ENCODE measurements at regions not wholly inside any gene's neighbourhood (a gene's known extent, or its start where the extent isn't known, plus 50 kb on each side); places are given as distances from the start of the nearest gene placed in this dataset.
"Not testable (repeated sequence)": the region's sequence is repeated elsewhere in the genome, so short reads cannot be mapped to it uniquely, and the experiment has no call there.

DNA sequence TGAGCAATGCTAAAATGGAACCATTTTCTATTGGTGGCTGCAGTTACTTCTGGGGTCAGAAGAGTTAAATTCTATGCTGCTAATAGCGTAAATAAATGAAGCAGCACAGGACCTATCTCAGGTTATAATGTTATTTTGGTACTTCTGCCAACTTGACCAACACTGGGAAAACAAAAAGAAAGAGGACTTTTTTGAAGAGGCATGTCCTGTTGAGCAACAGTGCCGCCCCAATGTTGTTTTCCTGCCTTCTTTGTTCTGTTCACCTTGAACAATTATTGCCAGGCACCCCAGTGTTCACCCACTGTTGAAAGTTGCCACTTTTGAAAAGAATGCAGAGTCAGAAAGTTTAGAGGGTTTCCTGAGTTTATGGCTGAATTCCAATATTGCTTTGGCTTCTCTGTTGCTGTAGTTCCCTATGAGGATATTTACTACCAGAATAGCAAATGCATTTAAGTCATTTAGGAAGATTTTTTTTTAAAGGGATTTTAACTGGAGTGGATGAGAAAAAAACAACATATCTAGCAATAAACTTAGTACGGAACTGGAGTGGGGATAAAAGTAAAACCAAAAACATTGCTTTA is 679.0 kb upstream of the DPPA4 start:
- no peak for DNase-seq

DNA sequence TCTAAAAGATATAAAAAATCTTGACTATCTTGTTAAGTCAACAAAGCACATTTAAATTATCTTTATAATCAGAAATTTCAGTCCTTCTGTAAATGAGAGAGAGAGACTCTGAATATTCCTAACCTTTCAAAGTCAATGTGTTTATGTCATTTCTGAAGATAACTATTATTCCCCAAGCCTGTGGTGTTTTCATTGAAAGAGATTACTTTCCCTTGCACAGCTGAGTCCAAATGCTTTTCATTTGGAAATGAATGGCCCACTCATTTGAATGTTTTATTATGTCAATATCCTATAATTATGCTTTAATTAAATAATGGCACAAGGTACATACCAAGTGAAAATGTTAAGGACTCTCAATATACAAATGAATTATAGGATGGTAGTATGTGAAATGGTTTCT is 680.0 kb upstream of the DPPA4 start:
- DNase-seq = no peak

DNA sequence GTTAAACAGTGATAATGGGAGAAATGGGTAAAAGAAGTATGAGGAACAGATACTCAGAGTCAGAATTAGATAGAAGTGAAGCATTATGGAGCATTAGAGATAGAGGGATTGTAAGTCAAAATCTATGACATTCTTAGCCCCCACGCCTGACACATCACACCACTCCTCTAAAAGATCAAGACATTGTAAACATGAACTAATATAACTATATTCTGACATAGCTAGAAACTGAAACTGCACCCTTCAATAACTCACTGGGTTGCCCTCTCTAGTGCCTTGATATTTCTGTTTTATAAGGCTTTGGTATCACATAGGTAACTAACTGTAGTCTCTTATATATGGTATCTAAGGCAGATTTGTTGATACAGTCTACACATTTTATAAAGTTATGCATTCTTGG is 684.3 kb upstream of the DPPA4 start:
- no peak for DNase-seq

DNA sequence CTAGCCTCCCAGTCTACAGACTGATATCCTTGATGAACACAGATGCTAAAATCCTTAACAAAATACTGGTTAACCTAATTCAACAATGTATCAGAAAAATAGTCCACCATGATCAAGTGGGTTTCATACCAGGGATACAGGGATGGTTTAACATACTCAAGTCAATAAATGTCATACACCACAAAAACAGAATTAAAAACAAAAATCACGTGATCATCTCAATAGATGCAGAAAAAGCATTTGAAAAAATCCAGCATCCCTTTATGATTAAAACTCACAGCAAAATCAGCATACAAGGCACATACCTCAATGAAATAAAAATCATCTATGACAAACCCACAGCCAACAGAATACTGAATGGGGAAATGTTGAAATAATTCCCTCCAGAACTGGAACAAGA is 685.7 kb upstream of the DPPA4 start:
- not testable (repeated sequence) for DNase-seq

DNA sequence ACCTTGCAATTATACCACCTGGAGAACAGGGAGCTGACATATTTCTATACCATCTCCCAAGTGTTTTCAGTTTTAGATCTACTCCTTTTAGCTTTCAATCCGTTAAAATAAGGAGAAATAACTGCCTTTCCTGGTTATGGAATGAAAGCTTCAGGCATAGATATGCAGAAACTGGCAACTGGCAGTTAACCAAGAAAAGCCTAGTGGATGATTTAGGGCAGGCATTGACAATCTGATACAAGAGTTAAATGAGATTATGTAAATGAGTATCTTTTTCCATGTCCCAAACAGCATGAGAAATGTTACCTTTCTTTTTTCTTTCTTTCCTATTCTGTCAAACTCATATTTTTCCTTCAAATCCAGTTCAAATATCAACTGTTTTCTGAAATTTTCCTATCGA is 689.1 kb upstream of the DPPA4 start:
- no peak for DNase-seq

DNA sequence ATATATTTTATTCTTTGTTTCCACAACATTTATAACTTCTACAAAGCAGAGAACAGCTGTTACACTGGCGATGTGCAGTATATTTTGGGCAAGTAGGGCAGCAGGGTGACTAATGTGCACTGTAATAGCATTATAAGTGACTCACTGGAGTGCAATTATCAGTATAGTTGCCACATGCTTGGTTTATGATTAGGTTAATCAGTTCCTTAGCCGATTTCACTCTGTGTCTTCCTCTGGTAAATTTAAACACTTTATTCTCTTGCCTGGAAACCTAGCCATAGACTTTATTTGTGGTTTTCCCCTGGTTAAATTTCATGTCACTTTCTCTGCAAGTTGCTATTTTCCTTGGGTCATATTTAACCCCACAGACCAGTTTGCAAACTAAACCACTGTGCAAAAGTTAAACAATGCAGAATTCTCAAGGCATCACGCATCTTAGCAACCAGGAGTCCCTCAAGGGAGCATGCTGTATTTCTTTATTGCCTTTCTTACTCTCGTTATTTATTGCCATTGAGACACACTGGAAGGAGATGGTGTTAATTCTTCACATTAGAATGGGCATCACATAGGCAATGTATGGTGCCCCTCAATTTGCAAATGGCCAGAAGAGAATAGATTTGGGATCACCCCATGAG is 690.2 kb upstream of the DPPA4 start:
- no peak for DNase-seq

DNA sequence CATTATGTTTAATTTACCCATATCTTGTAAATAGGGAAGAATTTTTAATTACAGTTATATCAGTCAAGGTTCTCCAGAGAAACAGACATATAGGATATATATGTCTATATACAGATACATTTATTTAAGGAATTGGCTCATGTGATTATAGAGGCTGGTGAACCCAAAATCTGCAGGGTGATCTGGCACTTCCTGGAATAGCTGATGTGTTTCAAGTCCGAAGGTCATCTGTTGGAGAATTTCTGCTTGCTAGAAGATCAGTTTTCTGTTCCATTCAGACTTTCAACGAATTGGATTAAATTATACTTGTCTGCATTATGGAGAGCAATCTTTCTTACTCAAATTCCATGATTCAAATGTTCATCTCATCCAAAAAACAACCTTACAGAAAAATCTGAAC is 694.6 kb upstream of the DPPA4 start:
- no peak for DNase-seq

DNA sequence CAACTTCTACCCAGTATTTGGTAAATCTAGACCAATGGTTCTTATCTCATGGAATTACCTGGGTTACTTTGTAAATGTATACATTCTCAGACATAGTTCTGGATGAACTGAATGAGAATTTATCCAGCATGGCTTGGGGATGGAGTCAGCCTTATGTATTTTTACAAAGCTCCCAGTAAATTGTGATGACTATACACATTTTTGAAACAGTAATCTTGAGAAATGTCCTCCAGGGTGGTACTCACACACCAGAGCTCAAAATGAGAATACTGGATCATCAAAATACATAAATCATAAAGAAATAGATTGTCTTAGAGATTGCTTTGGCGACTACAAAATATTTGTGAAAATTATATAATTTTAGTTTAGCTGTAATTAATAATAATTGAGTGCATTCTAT is 722.1 kb upstream of the DPPA4 start:
- DNase-seq = no peak

DNA sequence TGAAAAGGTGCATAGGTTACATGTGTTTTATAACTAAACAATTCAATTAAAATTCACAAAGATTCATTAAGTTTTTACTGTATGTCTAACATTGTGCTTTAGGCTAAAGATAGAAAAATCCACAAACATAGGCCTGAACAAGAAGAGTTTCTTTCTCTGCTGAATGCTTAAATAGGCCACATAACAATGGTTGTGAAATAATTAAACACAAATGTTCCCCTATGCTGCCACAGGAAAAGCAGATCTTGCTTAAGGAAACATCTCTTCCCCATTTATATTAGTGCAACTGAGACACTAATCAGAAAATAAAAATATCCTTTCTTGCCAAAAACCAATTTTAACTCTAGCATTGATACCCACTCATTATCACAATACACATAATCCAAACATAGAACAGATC is 725.4 kb upstream of the DPPA4 start:
- DNase-seq = no peak

DNA sequence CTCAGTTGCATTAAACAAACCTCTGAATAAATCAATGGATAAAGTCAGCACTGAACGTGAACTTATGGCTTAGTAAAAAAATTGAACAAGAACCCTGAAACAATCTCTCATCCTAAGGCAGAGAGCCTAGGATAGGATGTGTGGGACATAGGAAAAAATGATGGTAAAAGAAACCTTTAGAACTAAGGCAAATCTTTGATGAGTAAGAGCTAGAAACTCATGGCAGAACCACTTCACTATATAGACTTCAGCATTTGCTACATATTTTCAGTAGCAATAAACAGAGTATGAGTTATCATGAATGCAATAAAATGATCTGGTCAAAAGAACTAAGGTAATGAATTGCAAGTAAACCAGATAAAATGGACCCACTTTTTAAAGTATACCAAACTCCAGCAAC is 725.8 kb upstream of the DPPA4 start:
- DNase-seq = no peak

DNA sequence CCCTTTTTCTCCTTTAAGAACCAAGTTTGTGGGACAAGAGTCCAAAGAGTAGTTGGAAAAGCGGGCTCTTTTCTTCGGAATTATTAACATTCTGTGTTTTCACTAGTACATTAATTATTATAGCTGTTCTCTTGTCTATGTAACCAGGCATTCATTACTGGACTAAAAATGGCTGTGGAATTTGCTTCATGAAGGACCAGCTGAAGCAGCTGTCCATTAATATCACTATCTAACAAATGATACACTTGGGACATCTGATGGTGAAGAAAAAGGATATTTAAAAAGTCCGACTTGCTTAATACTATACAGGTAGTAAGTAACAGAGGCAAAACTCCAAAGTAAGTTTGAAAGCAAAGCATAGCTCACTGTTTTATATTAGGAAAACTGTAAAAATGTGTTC is 728.9 kb upstream of the DPPA4 start:
- DNase-seq = no peak

DNA sequence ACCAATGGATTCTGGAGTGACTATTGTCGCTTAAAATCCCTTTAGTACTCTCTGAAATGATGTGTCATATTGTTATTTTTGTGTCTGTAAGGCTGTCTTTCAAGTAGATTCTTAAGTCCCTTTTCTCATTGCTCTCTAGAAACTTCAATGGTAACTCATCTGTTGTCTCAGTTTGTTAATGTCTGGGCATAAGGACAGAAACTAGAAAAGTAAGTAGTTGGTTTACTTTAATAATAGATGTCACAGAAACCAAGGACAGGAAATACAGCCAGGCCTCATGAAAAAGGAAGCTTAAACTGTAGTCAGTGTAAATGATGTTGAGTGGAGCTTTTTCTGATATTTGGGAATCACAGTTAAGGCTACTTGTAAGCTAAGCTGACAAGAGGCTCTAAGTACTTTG is 730.2 kb upstream of the DPPA4 start:
- no peak for DNase-seq

DNA sequence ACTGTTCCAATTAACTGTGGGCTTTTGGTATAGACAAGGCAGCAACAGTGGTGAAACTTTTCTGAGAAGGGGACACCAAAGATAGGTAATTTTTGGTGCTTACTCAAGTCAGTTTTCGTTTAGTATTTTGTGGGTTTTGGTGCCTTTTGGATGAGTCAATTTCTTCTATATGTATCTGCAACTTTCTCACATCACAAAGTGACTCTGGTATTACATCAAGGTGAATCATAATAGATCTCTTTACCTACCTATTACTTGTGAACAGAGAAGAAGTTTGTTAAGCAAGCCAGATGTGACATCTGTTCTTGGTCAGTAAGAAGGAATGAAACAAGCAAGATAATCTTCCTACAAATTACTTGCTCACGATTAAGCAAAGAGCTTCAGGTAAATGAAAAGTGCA is 732.4 kb upstream of the DPPA4 start:
- DNase-seq = no peak

DNA sequence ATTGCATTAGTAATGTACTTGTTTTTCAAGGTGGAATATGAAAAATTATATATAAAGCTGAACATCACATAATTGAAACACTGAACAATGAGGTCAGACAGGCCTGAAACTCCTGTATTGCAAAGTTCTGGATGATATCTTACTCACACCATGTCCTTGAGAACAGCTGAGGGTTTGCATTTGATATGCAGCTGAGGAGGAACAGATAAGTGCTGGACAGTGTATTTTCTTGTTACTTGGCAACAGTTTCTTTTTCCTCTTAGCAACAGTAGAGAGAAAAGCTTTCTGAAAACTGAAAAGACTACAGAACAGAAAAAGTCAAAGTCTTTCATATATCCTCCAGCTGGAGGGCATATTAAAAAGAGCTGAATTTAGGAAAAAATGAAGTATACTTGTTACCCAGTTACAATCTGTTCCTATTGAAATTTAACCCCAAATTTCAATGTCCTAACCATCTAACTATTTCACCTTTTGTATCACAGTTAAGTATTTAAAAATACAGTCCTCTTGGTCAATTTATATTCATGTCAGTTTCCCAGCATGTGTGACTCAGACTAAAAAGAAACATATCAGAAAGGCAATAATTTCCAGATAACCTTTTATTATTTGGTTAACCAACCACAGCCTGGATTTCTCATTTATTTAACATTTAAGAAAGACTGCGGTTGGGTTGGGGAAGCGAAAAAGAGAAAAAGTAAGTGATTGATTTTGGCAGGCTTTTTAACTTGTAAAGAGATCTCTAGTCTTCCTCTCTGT is 733.0 kb upstream of the DPPA4 start:
- no peak for DNase-seq

DNA sequence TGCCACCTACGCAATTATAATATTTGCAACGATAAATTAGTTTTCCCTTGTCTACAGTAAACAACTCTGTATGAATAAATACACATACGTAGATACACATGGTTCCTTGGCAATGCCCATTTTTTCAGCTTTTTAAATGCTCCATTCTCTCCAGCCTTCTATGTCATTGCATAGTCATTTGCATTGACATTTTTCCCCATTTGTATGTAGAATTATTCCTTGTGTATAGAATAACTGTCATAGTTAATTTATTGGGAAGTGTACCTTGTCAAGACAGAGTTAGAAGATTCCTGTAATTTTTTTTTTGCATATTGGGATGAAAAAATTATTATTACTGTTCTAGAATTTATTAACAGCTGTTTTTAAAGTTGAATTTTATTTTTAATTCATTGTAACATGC is 736.7 kb upstream of the DPPA4 start:
- no peak for DNase-seq

DNA sequence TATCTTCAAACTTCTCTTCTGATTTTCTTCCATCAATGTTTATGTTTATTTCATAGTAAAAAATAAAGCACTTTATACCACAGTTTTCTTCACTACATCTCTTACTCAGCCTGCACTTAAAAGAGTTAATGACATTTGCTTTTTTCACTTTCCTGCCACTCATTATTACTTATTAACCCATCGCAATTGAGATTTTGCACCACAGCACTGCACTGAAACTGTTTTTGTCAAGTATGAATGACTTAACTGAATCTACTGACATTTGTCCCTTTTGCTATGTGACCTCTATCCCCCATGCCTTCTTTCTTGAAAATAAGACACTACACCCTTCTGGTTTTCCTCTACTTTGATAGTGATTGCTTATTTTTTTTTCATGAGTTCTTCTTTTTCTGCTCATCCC is 739.7 kb upstream of the DPPA4 start:
- no peak for DNase-seq

DNA sequence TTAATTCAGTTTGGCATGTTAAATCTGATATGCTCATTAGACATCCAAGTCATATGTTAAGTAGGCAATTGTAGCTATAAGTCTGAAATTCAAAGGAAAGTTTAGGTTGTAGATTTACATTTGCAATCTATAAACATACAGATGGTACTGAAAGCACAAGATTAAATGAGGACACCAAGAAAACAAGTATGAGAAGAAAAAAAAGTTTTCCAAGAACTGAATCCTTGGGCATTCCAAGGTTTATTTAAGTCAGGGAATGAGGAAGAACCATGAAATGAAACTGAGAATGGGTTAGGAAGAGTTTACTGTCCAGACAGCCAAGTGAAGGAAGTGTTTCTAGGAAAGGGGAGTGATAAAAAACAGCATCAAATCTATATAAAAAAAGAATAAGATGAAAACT is 756.1 kb upstream of the DPPA4 start:
- DNase-seq = no peak

DNA sequence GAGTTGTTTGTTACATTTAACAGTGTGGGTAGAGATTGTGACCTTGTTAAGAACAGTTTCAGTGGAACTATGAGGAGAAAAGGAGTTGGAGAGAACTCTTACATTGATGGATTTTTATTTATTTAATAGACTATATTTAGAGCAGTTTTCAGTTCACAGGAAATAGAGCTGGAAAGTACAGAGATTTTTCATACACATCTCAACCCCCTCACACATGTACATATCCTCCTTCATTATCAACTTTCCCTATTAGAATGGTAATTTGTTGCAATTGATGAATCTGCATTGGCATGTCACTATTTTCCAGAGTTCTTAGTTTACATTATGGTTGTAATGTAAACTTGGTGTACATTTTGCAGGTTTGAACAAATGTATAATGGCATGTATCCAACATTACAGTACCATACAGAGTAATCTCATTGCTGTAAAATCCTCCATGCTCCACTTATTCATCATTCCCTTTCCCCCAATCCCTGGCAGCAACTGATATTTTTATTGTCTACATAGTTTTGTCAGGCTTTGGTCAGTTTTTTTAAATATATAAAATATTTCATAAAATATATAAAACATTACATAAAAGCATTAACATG is 756.6 kb upstream of the DPPA4 start:
- DNase-seq = no peak

DNA sequence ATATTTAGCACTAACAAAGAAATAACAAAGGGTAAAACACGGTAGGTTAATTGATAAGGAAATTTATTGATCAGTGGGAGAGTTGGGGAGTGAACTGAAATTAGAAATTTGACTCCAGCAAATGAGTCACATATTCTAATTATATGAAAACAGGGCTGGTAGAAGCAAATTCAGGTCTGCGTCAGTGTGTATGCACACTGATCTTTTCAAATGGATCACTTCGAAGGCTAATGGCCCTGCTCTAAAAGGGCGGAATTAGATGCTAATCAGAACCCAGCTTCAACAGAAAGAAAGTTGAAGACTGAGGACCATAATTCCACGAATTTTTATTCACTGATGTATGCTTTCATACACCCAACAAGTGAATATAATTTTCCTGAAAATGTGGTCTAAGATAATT is 762.4 kb upstream of the DPPA4 start:
- no peak for DNase-seq

DNA sequence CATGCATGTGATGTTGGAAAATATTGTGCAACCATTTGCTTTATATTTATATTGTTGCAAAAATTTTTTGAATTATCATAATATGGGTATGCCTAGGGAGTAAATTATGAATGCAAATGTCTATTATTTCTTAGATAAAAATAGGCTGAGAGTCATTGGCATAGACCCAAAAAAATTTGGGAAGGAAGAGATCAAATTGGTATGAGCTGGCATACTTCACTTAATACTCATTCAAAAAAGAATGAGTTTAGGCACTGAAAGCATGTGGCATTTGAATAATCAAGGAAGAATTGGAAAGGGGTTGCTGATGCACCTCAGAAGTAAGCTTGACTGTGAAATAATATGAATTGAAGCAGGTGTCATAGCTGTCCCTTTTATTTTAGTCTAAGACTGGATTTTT is 764.0 kb upstream of the DPPA4 start:
- no peak for DNase-seq

DNA sequence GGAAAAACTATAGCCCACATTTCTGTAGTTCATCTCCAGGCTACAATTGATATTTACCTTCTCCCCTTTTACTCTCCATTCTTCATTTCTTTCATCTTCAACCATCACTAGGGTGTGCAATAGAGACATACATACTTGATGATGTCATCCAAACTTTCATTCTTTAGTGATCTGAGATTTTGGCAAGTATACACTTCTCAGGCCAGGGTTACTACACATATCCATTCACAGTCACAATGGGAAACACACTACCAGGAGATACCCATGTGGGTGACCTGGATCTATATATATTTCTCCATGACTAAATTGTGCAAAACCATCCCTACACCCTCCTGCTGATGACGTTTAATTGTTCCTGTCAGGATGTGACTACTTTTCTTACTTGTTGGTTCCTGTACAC is 769.5 kb upstream of the DPPA4 start:
- DNase-seq = no peak

DNA sequence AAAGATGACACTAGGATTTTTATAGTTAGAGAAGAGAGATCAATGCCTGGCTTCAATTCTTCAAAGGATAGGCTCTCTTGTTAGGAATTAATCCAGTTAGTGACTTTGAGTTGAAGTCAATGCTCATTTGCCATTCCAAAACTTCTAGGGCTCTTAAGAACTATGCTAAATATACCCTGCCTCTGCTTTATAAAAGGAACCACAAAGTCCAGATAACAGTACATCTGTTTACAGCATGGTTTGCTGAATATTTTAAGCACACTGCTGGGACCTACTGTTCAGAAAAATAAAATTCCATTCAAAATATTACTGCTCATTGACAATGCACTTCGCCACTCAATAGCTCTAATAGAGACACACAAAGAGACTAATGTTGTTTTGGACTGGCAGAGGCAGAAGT is 786.6 kb upstream of the DPPA4 start:
- no peak for DNase-seq

DNA sequence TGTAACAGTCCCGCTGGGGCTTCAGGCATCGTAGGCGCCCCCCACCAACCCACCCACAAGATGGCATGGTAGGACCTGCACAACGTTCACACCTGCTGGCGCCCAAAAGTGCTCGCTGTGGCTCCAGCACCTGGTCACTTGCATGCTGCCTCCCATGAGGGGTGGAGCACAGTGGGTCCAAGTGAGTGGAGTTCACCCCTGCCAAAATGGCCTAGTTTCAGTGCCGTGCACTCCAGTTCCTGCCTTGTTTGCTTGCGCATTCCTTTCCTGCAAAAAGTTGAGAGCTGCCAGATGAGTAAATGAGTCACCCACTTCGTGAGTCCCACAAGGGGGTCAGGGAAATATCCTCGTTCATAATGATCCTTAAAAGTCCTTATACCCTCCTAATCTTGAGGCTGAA is 788.7 kb upstream of the DPPA4 start:
- DNase-seq = no peak

DNA sequence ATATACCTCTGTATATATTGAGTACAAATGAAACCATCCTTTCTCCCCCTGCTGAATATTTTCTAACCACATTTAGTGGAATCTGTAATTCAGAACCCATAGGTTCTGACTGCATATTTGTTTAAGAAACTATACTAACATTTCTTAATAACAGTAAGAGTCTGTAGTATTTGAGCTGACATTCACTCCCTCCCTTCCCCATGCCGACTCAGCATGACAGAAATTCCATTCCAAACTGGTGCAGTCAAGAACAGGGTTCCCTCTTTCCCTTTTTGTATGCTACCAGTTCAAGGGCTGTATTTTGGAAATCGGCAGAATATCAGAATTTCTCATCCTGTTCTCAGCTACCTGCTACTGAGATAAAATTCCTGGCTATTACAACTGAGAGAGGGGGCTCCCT is 796.6 kb upstream of the DPPA4 start:
- DNase-seq = no peak
